T-helper 2 cell (primary cell): ENCODE measurements at regions not wholly inside any gene's neighbourhood (a gene's known extent, or its start where the extent isn't known, plus 50 kb on each side); places are given as distances from the start of the nearest gene placed in this dataset.
A peak's percentile ranks its signal among the peaks of the same experiment; 100 is the strongest.

Source experiments
- DNase-seq, 5 experiments: peaks; one replicate each; pipeline versions ENCODE4 v3.0.0 to v3.0.0-alpha.2; 2012 to 2022

DNA sequence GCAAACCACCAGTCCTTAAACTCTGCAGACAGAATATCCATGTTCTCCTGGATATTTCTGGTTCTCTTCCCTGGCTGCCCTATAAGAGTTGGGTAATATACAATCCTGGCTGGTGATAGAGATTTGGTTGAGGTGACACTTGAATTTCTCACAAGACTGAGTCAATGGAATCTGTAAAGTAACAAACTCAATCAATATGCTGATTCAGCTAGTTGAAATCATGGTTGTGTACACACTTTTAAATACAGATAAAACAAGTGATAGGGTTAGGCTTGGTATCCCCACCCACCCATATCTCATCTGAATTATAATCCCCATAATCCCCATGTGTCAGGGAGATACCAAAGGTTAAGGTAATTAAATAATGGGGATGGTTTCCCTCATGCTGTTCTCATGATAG is 349.2 kb upstream of the MAD2L1 start:
- DNase-seq: no peak

DNA sequence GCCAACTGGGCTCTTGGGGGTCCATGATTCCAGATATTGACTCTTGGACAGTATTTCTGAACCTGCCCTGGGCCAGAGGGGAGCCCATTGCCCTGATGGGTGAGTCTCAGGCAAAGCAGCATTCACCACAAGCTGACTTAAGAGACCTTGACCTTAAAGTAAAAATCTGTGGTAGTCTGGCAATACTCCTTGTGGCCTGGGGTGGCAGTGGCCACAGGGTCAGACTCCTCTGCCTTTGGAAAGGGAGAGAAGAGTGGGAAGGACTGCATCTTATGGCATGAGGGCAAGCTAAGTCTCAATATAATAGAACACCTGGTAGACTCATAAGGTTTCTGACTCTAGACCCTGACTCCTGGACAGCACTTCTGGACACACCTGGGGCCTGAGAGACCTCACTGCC is 340.3 kb upstream of the MAD2L1 start:
- DNase-seq: no peak

DNA sequence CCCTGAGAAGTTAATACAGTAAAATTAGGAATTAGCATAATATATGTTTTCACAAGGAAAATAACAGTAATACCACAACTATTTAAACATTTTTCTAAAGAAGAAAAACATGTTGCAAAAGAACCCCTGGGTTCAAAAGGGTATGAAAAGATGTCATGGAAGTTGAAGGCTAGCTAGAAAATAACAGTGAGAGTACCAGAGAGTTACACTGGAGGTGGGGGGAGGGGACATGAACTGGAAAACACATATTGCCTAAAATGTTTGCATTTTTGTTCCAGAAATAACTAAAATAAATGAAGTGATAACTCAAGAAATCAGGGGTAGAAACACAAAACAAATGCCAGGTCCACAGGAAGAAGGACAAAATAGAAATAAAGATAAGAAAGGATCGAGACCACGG is 336.6 kb upstream of the MAD2L1 start:
- no peak for DNase-seq

DNA sequence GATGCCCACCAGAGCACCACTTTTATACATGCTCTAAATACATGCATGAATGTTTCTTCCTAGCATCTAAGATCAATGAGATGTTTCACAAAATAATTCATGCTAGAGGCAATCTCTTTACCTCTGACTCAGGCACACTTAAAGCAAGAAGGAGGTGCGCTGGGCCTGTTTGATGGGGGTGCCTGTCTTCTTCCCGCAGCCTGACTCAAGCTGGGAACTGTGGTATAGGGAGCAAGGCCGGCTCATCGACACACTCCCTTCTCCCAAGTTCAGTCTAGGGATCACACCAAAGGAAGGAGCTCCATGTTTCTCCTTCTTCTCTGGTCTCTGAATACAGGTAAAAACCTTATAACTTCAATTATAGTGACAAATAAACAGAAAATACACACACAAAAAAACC is 333.8 kb upstream of the MAD2L1 start:
- no peak for DNase-seq

DNA sequence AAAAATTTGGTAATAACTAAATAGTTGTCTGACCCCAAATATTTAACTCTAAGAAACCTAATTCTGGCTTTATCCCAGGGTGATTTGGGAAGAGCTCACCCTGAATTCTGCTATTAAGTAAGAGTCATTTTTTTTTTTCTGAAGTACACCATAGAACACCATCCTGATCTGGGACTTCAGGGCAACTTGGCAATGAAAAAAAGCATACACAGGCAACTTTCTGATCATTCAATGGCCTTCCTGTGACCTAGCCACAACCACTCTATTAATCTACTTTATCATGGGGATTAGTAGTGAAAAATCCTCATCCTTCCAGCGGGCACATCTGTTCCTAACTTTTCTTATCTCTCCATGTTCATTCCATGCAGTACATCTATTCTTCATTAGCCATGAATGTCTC is 333.2 kb upstream of the MAD2L1 start:
- DNase-seq: no peak

DNA sequence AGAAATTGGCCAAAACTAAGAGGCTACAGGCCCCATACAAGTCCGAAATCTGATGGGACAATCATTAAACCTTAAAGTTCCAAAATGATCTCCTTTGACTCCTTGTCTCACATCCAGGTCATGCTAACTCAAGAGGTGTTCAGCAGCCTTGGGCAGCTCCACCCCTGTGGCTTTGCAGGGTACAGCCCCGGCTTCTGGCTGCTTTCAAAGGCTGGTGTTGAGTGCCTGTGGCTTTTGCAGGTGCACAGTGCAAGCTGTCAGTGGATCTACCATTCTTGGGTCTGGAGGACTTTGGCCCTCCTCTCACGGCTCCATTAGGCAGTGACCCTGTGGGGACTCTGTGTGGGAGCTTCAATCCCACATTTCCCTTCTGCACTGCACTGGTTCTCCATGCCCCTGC is 329.1 kb upstream of the MAD2L1 start:
- no peak for DNase-seq

DNA sequence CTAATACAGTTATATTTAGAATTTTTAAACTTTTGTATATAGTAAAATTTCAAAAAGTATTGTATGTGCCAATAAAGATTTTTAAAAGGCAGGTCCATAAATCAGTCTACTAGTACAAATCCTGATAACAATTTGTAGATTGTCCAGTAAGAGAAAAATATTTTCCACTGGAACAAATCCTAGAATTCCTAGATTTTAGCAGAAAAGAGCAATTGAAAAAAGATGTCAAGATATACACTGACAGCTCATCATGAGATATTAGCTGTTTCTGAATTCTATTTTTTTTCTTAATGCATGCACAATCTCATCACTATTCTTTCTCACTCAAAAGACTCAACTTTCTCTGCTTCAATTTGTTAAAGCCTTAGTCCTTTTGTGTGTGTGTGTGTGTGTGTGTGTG is 289.2 kb upstream of the MAD2L1 start:
- DNase-seq: no peak

DNA sequence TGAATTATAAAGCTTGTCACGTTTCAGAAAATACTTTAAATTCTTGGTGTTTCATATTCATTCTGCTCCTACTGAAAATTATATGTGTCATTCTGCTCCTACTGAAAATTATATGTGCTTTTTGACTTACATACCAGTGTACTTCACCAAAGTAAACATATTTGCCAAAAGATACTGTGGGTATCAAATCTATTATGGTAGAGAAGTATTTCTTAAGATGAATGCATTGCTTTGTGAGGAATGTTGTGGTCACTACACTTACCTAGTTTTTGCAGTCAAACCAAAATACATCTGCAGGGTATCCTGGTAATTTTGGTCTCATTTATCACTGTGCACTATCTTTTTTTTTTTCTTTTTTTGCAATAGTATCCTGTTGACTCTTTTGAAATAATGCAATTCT is 287.7 kb upstream of the MAD2L1 start:
- no peak for DNase-seq

DNA sequence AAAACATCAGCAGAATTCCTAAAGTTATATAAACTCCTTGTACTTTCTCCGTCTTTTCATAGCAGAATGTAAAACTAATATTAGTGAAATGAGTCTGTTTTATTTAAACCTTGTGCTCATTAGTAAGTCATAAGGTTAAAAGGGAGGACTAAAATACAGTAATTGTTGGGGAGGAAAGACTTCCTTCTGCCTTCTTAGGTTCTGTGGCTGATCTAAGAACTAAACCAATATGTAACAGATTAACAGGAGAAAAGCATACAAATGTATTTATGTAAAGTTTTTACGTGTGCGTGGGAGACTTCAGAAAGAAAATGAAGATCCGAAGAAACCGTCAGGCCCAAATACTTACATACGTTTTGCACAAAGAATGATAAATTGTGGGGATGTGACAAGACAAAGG is 286.6 kb upstream of the MAD2L1 start:
- no peak for DNase-seq

DNA sequence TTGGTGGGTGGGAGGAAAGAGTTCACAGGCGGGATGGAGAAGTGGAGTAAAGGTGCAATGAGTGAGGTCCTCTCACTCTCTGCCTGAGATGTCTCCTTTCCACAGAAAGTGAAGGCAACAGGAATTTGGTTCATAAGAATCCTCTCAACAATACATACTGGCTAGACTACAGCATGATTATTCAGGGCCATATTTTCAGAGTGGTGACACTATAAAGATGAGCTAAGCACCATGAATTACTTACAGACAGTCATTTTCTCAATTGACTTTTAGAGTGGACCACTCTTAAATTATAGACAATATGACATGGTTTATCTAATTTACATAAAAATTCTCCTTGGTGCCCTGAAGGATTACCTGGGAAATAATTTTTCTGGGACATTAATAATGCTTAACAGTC is 286.1 kb upstream of the MAD2L1 start:
- no peak for DNase-seq

DNA sequence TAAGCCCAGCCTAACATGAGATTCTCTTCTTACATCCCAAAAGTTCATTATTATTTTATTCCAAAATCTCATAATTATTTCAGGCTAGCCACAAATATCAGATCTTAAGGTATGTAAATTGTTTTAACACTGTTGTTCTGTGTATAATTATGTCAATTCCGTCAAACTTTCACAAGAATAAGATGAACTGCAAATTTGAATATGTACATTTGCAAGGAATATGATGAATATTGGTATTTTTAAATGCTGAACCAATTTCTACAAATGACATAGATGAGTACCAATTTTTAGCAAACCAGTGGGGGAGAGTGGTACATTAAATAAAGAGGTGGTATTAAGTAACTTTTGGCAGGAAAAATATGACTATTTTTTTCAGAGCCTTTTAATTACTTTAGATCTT is 282.3 kb upstream of the MAD2L1 start:
- no peak for DNase-seq

DNA sequence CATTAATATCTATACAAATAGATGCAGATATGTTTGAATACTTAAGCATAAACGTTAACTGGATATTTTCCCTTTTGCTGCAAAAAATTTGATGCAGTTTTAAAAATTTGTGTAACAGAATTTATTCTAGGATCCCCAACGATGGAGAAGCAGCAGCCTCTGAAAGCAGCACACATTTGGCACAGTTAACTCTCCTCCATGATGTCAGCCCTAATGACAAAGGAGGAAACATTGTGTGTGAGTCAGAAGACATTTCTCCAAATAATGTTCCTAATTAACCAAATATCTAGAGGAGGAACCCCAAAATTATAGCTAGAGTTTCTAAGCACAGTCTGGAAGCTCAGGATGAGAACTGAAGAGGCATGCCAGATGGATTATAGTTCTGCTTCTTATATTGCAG is 281.9 kb upstream of the MAD2L1 start:
- DNase-seq: no peak

DNA sequence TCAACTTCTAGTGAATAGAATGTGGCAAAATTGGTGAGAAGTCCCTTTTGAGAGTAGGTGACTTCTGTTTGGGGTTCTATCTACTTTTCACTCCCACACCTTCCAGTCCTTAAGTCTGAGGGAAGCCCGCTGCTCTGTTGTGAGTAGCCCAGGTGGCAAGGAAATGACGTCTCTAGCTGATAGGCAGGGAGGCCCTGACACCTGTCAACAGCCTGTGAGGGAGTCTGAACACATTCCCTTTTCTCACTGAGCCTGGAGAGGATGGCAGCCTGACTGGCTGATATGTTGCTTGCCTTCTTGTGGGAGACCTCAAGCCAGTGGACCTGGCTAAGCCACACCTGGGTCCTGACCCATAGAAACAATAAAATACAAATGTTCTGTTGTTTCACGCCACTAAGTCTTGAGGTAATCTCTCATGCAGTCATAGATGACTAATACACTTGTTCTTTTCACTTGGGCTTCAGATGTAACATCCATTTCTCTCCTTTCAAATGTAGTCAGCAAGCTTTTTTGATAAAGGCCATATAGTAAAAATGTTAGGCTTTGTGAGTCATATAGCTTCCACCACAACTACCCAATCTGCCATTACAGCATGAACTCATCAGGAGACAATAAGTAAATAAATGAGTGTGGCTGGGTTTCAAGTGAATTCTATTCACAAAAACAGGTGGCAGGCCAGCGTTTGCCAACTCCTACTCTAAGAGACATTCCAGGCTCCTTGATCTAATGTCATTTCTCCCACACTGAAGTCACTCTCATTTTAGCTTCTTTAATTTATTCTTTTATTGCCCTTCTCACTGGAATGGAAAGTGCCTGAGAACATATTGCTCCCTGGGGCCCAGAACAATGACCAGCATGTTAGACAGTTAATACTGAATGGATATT is 265.1 kb upstream of the MAD2L1 start:
- DNase-seq: peak in 1 of 5 experiments; percentile 66

DNA sequence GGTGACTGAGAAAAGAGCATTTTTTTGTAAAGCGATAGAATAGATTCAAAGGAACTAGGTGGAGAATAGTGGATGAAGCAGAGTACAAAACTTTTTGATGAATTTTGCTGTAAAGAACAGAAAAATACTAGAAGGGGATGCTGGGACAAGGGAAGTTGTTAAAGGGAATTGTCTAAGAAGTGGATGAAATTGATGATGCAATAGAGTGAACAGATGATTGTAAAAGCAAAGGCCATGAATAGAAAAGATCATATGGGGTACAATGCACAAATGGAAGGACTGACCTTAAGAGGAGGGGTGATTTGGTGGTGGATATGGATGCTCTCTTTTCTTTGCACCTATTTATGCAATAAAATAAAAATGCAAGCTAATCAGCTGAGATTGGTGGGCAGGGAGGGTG is 262.7 kb upstream of the MAD2L1 start:
- DNase-seq: no peak

DNA sequence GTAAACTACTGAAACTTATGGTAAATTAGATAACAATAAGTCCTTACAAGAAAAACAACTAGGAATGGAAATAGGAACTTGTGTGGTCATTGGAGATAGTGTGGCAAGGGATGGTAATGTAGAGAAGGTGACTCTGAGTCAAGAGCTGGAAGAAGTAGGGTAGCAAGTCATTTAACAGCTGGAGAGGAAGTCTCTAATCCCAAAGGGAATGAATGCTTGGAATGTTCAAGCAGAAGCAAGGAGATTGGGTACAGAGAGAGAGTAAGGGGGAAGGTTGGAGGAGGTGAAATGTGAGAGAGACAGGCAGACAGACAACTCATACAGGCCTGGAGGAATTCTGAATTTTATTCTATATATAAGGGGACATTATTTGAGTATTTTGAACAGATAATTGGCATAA is 260.6 kb upstream of the MAD2L1 start:
- no peak for DNase-seq

DNA sequence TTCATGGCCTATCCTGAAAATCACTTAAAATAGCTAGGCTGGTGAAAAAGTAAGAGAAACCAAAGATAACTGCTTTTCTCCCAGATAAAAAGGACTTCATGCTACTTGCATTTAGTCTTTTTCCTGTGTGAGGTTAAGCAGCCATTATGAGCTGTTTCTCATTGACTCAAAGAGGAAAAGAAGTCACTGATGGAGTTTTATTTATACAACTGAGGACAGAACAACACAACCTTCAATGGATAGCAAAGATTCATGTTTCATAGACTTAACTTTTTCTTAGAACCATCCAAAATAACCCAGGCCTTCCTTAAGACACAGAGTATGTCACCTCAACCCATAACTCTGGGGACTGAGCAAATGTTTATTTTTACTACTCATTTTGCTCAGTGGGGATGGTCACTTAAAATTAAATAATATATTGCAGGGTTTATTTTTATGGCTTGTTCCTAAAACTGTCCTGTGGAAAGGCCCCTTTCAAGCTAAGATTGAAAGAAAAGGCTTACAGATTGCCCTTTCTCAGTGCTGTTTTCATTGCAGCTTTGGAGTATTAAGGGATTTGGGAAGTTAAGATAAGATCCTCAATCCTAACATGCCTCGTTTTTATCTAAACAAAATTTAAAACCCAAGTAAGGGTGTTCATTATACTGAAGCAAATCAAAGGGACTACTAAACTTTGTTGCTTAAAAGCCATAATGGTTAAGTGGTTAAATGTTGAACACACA is 252.6 kb upstream of the MAD2L1 start:
- DNase-seq: no peak

DNA sequence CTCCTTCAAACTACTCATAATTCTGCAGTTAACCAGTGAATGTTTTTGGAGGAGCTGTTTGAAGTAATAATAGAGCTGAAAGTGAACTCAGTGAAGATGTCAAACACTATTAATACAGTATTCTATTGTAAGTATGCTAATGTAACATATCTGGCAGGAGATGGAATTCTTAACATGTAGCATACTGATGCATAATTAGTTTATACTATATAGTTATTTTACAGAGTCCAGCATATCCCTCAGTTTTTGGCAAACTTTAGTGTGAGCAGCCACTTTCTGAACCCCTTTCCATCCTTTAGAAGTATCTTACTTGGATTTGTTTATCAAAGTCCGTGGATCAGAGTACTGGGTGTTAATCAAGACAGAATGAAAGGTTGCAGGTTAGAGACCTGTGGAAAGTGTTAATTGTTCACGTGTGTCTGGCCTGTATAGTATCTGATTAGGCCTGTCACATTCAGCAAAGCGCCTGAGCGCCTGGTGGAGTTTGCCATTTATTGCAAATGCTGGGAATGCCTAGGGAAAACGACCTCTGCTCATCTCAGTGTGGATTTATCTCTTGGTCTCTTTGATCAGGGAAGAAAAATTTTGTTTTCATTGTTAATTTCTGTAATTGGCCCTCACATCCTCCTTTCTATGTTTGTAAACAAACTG is 251.7 kb upstream of the MAD2L1 start:
- no peak for DNase-seq

DNA sequence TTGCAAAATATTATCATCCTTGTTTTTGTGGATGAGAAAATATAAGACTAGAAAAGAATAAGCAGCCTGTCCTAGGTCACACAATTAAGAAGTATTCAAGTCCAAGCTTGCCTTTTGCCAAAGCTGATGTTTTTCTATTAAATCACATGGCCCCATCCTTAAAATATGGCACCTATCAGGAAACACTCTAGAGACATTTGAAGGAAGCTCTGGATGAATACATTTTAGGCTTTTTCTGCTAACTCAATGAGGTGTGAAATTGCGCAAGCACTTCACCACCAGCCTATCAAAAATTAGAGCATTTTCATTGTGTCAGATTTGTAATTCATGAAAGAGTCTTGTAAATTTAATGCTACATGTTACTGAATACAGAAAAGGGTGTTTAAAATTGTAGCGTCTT is 251.1 kb upstream of the MAD2L1 start:
- no peak for DNase-seq

DNA sequence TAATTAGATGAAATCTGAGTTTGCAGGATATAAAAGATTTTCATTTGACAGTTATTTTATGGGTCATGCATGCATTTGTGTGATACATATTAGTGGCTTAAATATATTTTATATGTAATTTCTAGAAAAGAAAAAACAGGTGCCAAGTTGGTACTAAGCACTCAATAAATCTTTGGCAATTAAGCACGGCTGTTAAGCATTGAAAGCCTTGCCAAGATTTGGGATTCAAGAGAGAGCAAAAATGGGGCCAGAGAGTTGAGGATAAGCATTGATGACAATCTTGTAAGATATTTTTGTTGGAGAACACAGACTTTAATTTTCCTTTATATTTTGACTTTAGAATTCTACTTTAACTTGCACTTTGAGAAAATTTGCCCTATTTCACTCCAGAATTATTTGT is 249.8 kb upstream of the MAD2L1 start:
- no peak for DNase-seq

DNA sequence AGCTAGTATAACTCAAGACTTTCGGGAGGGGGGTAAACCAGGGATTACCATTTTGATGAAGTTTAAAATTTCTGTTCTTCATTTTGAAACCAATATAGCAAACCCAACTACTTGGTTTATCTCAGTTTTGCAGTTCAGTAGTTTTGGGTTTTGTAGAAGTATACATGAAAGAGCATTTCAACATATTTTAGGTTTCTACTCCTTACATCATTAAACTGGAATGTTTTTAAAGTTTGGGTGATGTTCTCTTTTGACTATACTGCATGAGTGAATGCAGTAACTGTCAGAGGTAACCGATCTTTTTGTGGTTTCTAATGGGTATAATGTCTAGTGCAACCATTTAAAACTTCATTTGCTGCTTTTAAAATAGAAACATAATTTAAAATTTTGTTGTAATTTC is 248.3 kb upstream of the MAD2L1 start:
- DNase-seq: no peak

DNA sequence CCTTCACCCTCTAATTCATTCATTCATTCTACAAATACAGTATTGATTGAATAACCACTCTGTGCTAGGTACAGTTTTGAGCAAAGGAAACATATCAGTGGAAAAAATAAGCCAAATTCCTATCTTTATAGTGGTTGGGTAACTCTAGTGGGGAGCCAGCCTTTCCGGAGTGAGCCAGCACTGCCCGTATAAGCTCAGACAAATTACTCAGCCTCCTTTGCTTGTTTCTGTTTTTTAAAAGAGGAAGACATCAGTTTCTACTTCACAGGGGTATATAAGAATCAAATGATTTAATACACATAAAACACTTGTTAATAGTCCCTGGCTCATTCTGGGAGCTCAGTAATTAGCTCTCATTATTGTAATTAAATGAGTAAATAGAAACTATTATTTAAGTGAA is 238.2 kb upstream of the MAD2L1 start:
- DNase-seq: no peak

DNA sequence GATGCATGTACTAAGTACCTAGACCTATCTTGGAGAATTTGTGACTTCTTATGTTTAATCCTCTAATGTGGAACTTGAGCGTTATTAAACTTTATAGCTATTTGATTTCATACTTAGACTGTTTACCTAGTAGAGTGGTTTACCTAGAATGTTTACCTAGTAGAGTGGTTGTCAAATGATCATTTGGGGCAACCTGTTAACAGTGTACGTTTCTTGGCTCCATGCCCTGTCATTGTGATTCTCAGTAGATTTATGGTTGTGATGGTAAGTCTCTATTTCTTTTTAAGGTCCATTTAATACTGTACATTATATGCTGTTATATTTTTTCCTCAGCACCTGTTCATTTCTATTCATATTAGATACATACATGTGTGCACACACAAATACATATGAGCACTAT is 233.0 kb upstream of the MAD2L1 start:
- DNase-seq: no peak

DNA sequence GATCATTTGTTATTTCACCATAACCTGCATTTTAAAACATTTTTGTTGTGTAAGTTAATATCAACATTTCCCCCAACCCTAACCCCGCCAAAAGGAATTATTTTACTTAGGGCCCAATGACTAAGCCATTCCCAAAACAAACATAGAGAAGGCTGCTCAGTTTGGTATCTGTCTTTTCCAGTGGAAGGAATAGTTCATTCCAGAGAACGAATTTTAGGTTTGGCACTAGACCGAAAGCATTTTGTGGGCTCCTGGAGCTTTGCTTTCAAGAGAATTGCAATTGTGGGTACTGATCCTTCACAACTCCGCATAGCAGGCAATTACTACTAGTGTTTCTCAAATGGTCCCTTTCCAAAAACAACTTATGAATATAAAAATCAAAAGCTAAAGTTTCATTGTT is 226.7 kb upstream of the MAD2L1 start:
- no peak for DNase-seq

DNA sequence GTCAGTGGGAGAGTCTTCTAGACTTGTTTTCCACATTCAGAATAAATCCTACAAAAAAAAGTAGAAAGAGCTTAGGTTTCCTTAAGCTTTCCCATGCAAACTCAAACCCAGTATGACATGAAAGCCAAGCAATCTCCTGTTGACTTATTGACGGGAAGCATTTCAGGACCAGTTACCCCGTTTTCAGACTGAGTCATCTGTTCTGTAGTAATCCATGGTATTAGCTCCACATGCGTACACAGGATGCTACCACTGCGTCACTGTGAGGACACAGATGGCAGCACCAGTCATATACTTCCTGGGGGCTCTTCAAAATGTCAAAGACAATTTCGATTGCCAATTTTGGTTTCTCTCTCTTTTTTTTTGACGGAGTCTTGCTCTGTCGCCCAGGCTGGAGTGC is 224.9 kb upstream of the MAD2L1 start:
- DNase-seq: no peak
